ENCODE measurements at regions not wholly inside any gene's neighbourhood (a gene's known extent, or its start where the extent isn't known, plus 50 kb on each side); places are given as distances from the start of the nearest gene placed in this dataset.
A peak's percentile ranks its signal among the peaks of the same experiment; 100 is the strongest.
"Not testable (repeated sequence)": the region's sequence is repeated elsewhere in the genome, so short reads cannot be mapped to it uniquely, and the experiment has no call there.

DNA sequence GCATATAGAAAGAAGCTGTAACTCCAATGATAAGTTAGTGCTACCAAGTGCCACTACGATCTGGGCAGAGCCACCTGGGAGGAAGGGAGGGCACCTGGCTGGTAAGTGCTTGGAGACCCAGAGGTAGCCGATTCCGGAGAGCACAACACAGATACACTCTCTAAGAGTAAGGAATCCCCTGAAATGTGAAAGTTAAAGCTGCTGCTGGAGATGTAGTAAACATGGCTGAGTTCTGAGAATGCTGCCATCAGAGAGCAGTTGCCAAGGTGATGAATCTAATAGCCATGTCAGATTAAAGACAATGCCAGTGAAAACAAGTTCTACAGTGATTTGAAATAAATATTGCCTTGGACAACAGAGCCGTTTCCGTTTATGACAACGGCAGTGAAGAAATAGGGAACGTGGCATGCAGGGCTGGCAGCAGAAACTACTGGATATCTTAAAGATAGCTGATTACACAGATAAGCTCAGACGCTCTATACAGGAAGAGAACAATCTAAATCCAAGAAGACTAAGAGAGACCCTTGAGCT, 561.2 kb upstream of the C9orf72 start:
- DNase-seq: no peak

DNA sequence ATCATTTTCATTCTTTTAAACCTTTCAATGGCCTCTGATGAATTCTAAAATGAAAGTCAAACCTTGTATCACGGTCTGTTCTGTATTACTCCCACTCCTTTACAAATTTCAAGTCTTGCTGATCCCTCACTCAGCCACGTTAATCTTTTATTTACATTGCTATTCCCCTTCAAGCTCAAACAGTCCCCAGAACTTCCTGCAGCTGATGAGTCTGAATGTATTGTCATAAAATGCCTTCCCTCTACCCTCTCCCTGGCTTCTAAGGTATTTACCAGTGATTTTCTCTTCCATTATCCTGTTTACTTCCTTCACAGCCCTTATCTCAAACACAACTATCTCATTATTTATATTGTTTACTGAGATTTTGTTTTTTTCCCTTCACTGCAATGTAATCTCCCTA, 562.3 kb upstream of the C9orf72 start:
- no peak for DNase-seq

DNA sequence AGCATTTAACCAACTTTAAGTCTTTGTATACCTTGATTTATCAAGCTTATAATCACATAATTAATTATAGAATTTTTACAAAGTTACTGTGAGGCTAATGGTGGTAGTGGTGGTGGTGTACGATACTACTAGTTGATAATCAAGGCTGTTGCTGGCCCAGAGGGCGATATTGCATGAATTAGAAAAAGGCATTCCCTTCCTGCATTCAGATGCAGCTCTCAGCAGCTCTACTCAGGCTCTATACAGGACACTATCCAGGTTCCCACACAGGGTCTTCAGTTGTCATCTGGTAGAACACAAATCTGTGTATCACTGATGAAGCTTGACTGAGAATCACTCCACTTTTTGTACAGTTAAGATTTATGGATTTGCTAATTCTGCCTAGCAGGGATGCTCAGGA, 562.8 kb upstream of the C9orf72 start:
- DNase-seq: no peak

DNA sequence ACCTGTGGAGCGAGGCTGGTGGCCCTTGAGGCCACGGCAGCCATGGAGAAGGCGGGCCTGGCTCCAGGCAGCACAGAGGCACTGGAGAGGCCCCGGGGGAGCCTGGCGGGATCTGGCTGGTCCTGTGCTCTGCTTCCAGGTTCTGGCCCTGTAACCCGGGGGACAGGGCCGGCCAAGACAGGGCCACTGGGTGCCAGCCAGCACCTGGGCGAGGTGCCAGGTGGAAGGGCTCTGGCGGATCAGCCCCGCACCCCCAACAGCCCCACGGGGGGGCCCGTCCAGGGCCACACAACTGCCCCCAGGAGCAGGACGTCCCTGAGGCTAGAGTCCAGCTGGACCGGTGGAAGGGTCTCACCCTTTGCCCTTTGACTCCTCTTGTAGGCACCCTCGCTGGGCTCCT, 574.1 kb upstream of the C9orf72 start:
- DNase-seq: not testable (repeated sequence)

DNA sequence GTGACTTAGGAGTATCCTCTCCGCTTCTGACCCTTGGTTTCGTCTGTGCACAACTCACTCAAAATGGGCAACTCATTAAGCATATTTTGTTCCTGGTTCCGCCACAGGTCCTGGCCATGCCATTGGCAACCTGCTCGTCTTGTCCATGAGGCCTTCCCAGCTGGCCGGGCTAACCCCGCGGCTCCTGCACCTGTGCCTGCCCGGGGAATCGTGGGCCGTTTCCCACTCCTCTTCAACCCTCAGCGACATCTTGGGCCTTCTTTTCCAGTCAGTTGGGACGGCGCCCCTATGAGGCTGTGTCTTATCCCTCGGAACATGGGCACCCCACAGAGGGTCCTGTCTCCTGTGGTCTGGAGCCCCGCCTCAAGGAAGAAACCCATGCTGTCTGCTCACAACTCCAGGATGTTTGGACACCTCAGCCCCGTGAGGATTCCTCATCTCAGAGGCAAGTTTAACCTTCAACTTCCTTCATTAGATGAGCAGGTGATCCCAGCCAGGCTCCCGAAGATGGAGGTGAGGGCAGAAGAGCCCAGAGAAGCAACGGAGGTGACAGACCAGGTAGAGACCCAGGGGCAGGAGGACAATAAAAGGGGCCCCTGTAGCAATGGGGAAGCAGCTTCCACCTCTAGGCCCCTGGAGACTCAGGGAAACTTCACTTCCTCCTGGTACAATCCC, 574.8 kb upstream of the C9orf72 start:
- DNase-seq: not testable (repeated sequence)

DNA sequence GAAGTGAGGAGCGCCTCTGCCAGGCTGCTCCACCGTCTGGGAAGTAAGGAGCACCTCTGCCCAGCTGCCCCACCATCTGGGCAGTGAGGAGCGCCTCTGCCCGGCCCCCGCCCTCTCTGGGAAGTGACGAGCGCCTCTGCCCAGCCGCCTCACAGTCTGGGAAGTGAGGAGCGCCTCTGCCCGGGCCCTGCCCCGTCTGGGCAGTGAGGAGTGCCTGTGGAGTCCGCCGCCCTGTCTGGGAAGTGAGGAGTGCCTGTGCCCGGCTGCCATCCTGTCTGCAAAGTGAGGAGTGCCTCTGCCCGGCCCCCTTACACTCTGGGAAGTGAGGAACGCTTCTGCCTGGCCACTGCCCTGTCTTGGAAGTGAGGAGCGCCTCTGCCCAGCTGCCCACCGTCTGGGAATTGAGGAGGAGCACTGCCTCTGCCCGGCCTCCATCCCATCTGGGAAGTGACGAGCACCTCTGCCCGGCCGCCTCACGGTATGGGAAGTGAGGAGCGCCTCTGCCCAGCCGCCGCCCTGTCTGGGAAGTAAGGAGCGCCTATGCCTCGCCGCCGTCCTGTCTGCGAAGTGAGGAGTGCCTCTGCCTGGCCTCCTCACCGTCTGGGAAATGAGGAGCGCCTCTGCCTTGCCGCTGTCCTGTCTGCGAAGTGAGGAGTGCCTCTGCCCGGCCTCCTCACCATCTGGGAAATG, 576.2 kb upstream of the C9orf72 start:
- not testable (repeated sequence) for DNase-seq

DNA sequence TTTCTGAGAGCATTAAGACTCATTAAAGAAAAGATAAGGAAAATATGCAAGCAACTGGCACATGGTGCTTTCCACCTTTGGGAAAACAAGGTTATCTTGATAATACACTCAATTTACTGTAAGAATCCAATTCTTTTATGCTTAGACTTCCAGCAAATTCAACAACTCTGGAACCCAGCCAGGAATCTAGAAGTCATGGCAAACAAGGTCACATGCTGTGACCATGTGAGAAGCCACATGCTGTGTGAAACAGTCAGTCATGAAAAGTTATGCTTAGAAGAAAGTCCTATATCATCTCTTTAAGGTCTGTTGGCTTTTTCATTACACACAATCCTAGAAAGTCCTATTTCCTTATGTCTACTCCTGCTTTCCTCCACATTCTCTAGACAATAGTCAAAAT, 581.8 kb upstream of the C9orf72 start:
- DNase-seq: no peak

DNA sequence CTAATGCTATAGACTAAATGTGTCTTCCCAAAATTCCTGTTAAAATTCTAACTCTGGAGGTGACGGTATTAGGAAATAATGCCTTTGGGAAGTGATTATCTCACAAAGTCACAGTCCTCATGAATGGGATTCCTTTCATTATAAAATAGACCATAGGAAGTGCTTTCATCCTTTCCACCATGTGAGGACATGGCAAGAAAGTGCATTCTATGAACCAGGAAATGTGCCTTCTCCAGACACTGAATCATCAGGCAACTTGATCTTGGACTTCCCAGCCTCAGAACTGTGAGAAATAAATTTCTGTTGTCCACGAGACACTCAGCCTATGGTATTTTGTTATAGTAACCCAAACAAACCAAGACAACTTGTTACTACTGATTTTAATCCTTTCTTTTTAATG, 582.4 kb upstream of the C9orf72 start:
- DNase-seq: no peak

DNA sequence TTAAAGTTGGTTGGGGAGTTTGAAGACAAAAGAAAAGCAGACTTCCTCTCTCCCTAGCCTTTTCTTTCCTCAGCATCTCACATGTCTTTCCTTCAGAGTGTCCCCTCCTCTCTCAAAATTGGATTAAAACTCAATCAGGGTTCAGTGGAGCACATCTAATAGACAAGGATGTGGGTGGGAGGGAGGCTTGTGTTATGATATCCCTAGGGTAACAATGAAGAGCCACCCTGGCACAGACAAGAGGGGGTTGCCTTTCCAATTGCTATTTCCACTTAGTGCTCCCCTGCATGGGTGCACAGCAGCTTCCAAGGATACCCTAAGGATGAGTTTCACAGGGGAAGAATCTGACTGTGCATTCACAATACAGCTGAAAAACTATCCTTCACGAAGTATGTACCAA, 585.2 kb upstream of the C9orf72 start:
- no peak for DNase-seq

DNA sequence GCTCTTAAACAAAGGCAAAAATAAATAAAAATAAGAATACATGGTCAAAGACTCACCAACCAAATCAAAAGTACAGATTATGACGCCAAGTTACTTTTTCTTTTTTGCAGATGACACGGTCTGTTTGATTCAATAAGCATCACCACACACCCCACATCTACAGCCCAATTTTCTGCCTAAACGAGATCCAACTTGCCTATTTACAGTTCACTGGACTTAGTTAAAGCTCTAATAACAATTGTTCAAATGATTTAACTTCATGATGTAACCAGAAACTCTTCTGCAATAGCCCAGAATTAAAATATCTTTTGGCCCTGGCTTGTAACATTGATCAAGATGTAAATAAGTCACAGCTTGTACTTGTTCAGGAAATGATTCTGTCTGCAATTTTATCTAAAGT, 590.3 kb upstream of the C9orf72 start:
- no peak for DNase-seq

DNA sequence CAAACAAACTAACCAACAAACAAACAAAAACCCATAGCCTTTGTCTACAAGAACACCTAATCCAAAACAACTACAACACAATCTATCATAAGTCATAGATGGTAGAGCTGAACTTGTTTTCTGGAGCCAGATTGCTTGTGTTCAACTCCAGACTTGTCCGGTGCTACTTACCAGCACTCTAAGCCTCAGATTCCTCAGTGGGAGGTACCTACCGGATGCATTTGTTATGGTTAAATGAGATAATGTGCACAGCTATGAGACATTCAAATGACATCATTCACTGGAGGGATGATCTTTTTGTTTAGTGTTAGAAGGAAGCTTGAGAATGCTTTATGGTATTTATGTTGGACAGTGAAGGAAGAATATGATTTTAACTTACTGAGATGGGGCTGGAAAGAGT, 592.9 kb upstream of the C9orf72 start:
- no peak for DNase-seq

DNA sequence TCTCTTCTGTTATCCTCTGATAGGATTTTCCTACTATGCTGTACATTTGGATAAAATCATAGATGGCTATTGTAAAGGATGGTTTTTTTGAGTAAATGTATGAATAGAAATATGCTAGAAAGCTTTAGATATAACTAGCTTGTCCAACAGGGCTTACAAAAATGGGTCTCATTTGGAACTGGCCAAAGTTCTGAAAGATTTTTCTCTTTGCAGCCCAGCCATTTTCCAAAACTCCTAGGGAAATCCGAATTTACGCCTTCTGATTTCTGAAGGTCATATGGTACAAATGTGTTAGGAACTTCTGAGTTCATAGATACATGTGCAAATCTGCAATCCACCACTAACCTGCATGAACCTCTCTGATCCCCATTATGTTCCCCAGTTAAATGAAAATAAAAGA, 603.9 kb upstream of the C9orf72 start:
- no peak for DNase-seq

DNA sequence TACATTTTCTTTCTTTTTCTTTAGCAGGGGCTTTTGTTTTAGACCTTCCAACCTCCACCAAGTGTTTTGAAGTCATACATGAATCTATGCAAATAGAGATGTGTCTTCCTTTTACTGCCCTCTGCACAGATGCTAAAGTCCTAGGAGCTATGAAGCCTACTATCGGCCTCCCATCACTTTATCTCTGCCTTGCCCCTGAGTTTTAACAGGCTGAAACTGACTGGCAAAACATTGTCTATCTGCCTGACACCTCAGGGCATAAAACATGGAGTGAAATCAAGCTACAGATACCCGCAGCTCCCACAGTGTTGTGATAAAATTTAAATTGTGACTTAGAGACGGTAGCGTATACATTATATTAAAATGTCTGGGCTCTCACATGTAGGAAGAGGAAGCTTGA, 604.6 kb upstream of the C9orf72 start:
- no peak for DNase-seq

DNA sequence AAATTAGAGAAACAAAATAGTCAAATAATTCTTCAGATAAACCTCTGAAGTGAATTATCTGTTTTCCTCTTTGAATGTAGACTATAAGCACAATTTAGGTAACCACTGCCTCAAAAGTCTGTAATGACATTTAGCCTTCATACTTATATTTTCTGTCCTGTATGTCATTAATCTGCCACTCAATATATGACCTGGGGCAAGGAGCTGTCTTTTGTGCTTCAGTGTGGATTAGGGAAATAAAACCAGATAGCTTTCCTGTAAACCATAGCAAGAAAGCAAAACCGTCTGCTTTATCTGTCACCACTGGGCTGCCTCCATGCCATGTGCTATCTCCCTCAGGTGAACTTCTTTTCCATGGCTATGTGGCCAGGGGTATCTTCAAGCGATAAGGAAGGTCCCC, 606.6 kb upstream of the C9orf72 start:
- DNase-seq: no peak

DNA sequence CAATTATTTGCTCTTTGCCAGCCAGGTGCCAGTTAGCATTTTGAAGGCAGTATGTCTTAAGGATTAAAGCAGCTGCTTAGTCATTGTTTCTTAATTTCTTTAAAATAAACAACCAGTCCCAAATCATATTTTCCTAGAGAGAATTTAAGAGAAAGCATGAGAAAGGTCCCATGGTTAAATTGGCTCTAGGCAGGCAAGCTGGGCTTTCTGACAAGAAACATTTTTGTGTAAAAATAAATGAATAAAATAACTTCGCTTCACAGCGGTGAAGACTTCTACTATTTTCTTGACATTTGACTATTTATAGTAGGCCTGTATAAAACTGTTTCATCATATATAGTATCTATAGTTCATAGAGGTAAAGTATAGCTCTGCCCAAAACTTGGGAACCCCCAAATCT, 617.7 kb upstream of the C9orf72 start:
- no peak for DNase-seq

DNA sequence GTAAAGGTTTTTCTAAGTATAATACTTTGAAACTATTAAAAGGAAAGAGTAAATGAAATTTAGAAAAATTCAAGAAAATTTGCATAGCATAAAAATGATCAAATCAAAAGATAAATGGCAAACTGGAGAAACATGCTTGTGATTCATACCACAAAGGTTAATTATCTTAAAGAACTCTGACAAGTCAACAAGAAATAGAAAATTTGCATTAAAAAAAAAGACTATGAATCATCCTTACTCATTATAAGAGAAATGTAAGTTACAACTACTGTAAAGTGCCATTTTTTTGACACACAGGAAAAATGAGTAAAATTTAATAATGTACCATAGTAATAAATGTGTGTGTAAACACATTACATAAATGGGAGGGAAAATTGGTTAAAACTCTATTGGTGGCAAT, 624.4 kb upstream of the C9orf72 start:
- DNase-seq: no peak

DNA sequence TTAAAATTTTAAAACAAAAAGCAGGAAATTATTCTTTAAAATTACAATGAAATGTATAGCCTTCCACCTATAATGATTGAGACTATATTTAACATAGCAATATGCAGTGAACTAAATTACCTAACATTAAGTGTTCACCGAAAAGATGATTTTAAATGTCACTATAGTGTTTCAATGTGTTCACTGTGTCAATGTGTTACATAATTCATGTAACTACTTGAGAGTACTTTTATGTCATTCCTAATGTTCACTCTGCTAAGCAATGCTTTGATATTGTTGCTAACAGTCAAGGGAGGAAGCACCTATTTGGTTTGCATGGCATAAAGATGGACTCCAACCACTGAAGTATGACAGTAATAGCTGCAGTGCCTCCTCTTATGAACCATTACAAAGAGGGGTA, 629.8 kb upstream of the C9orf72 start:
- DNase-seq: no peak

DNA sequence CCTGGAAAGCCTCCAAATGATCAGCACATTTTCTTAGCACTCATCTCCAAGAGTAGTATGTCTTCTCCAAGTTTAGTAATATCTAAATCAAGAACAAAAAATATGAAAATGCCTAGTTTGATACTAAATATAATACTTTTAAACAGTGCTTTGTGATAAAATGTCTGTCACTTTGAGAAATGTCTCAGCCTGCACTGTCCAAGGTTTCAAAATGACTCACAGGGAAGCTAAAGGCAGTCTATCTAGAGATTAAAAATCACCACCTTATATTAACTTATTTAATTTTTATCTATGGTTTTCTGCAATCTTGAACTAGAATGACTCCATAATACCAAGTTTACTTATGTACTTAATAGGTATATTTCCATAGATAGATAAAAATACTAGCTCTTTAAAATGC, 633.0 kb upstream of the C9orf72 start:
- DNase-seq: no peak

DNA sequence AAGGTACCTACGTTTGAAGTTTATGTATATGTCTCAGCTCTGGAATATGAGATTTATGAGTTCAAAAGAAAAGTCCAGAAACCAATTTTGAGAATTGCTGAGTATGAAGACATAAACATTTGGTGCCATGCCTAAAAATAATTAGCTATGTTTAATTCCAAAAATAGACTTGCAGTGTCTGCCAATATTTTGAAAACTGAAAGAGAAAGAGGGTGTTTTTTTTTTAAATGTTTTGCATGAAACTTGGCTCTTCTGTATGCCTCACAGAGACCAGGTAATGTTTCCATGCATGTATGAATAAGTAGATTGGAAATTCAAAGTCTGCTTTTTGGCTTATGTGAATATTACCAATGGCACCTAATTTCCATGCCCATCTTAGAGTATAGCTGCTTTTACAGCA, 634.4 kb upstream of the C9orf72 start:
- no peak for DNase-seq

DNA sequence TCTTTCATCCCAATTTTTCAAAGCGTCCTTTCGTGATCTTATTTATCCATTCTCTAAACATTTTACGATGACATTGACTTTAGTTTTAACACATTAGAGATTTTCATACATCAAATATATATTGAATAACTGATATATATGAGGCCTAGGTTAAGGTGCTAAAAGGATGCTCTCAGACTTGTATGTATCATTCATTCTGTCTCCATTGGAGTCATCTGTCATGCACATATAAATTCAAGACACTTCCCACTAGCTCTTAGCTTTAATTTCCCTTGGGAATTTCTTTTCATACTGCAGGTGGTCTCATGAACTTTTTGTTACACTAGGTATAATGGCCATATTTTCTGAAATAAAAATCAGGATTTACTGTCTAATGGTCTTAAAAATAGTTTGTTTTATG, 635.8 kb upstream of the C9orf72 start:
- no peak for DNase-seq

DNA sequence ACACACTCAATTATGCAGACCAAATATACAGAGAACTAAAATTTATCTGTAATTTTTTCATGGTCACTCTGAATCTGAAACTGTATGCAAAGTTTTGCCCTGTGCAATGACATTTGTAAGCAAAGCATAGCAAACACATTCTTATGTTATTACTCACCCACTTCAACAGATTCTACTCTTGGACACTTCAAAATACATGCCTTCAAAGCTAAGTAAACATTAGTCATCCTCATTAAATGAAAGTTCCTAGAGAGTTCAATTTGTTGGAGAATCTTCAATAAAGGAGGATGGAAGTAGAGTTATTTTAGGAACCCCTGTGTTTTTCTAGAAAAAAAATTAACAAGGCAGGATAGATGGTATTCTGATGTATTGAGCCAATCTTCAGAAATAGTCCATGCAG, 639.7 kb upstream of the C9orf72 start:
- no peak for DNase-seq

DNA sequence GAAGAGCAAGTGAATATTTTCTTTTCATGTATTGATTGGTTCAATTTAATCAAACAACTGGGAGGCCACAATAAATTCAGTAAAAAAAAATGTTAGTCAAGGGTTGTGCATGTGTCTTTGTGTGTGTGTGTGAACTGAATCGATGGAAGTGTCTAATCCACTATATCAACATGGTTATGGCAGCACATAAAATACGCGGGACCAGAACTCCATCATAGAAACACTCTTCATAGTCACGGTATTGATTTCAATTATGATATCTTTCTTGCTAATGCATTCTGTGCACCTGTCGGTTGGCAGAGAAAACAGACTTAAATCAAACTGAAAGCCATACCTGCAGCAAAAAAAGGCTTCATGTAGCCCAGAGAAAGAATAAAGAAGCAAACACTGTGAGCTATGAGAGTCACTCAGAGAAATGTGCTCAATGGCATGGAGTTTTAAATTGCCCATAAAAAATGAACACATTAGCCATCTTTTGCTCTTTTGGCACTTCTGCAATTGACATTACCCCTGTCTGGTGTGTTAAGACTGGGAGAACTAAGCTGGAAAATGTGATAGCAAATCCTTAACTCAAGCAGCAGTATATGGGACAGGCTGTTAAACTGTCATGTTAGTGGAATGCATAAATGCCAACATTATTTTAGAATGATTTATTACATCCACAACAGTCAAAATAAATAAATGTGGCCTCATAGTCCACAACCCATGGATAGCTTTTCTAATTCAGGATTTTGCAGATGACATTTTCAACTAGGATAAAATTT, 642.4 kb upstream of the C9orf72 start:
- peak; percentile 80 for DNase-seq

DNA sequence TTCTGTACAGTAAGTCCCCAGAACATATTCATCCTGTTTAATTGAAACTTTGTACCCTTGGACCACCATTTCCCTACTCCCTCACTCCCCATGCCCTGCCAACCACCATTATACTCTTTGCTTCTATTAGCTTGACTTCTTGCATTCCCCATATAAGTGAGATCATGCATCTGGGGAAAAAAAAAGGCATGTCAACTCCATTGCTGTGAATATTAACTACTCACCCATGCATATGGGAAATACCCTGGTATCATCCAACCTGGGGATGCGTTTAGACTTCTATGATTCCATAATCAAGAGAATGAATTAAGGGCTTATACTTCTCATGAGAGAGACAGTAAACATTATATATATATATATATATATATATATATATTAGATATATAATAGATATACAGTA, 659.4 kb upstream of the C9orf72 start:
- no peak for DNase-seq

All from NCI-H1436 treated with DMSO at 0.1 percent for 48 hours (cell line).